ENCODE measurements at regions not wholly inside any gene's neighbourhood (a gene's known extent, or its start where the extent isn't known, plus 50 kb on each side); places are given as distances from the start of the nearest gene placed in this dataset.
"Not testable (repeated sequence)": the region's sequence is repeated elsewhere in the genome, so short reads cannot be mapped to it uniquely, and the experiment has no call there.

- no peak for DNase-seq
- H3K27ac Mint-ChIP-seq = no peak overlapping the region
- H3K9me3 Mint-ChIP-seq = no peaks in the 10 kb centered on the region
- peaks cover 3% of the 10 kb centered on the region for H3K27me3 Mint-ChIP-seq
- peaks cover 10% of the 10 kb centered on the region for H3K4me1 Mint-ChIP-seq (ENCODE audit: low read depth)
- no peak overlapping the region for H3K4me3 Mint-ChIP-seq
- no peaks in the 10 kb centered on the region for H3K36me3 Mint-ChIP-seq (ENCODE audit: low read depth)
Measured at GRCh38 chr1:184163674-184164465, 112.3 kb downstream of the TSEN15 start.

- no peak overlapping the region for H3K27ac Mint-ChIP-seq
- H3K4me3 Mint-ChIP-seq = no peak overlapping the region
- peaks cover 10% of the 10 kb centered on the region for H3K4me1 Mint-ChIP-seq (ENCODE audit: low read depth)
- DNase-seq = no peak
- peaks cover 2% of the 10 kb centered on the region for H3K9me3 Mint-ChIP-seq
- H3K27me3 Mint-ChIP-seq = peaks cover 3% of the 10 kb centered on the region
- no peaks in the 10 kb centered on the region for H3K36me3 Mint-ChIP-seq (ENCODE audit: low read depth)
Measured at GRCh38 chr1:184164536-184164935, 113.0 kb downstream of the TSEN15 start.

GRCh38 chr1:184166485-184166884, 115.0 kb downstream of the TSEN15 start:
- Mint-ChIP-seq H3K4me3 (no peak overlapping the region), H3K4me1 (ENCODE audit: low read depth) (peaks cover 10% of the 10 kb centered on the region), H3K9me3 (peaks cover 2% of the 10 kb centered on the region), H3K27me3 (peaks cover 3% of the 10 kb centered on the region), H3K27ac (no peak overlapping the region), H3K36me3 (ENCODE audit: low read depth) (no peaks in the 10 kb centered on the region)
- no peak for DNase-seq

GRCh38 chr1:184167352-184167751, 115.8 kb downstream of the TSEN15 start:
- no peaks in the 10 kb centered on the region for H3K36me3 Mint-ChIP-seq (ENCODE audit: low read depth)
- no peak for DNase-seq
- H3K9me3 Mint-ChIP-seq = peaks cover 2% of the 10 kb centered on the region
- H3K4me1 Mint-ChIP-seq (ENCODE audit: low read depth) = peaks cover 10% of the 10 kb centered on the region
- H3K27ac Mint-ChIP-seq = no peak overlapping the region
- H3K4me3 Mint-ChIP-seq = no peak overlapping the region
- H3K27me3 Mint-ChIP-seq = peaks cover 3% of the 10 kb centered on the region

- Mint-ChIP-seq H3K4me3 (no peak overlapping the region), H3K36me3 (ENCODE audit: low read depth) (no peaks in the 10 kb centered on the region), H3K27me3 (no peaks in the 10 kb centered on the region), H3K4me1 (ENCODE audit: low read depth) (peaks cover 3% of the 10 kb centered on the region), H3K27ac (no peak overlapping the region), H3K9me3 (peaks cover 2% of the 10 kb centered on the region)
- no peak for DNase-seq
Measured at GRCh38 chr1:184170719-184171118, 119.2 kb downstream of the TSEN15 start.

GRCh38 chr1:184176058-184176457, 124.5 kb downstream of the TSEN15 start:
- no peak overlapping the region for H3K27ac Mint-ChIP-seq
- no peaks in the 10 kb centered on the region for H3K9me3 Mint-ChIP-seq
- H3K36me3 Mint-ChIP-seq (ENCODE audit: low read depth) = no peaks in the 10 kb centered on the region
- no peaks in the 10 kb centered on the region for H3K4me1 Mint-ChIP-seq (ENCODE audit: low read depth)
- H3K27me3 Mint-ChIP-seq = peaks cover 6% of the 10 kb centered on the region
- no peak overlapping the region for H3K4me3 Mint-ChIP-seq
- no peak for DNase-seq

- Mint-ChIP-seq H3K27me3 (peaks cover 10% of the 10 kb centered on the region), H3K4me3 (no peak overlapping the region), H3K27ac (no peak overlapping the region), H3K36me3 (ENCODE audit: low read depth) (no peaks in the 10 kb centered on the region), H3K4me1 (ENCODE audit: low read depth) (no peaks in the 10 kb centered on the region), H3K9me3 (no peaks in the 10 kb centered on the region)
- no peak for DNase-seq
Measured at GRCh38 chr1:184181044-184181443, 129.5 kb downstream of the TSEN15 start.

- H3K27ac Mint-ChIP-seq = no peak overlapping the region
- DNase-seq = no peak
- H3K27me3 Mint-ChIP-seq = peaks cover 23% of the 10 kb centered on the region
- no peaks in the 10 kb centered on the region for H3K4me1 Mint-ChIP-seq (ENCODE audit: low read depth)
- H3K36me3 Mint-ChIP-seq (ENCODE audit: low read depth) = no peaks in the 10 kb centered on the region
- no peak overlapping the region for H3K4me3 Mint-ChIP-seq
- no peaks in the 10 kb centered on the region for H3K9me3 Mint-ChIP-seq
Measured at GRCh38 chr1:184183919-184184318, 132.4 kb downstream of the TSEN15 start.

- not testable (repeated sequence) for H3K27ac Mint-ChIP-seq; H3K4me3 Mint-ChIP-seq; H3K36me3 Mint-ChIP-seq (ENCODE audit: low read depth); H3K9me3 Mint-ChIP-seq; DNase-seq; H3K4me1 Mint-ChIP-seq (ENCODE audit: low read depth)
- peaks cover 27% of the 10 kb centered on the region for H3K27me3 Mint-ChIP-seq
Measured at GRCh38 chr1:184184614-184185013, 133.1 kb downstream of the TSEN15 start.

- H3K4me3 Mint-ChIP-seq = no peak overlapping the region
- H3K36me3 Mint-ChIP-seq (ENCODE audit: low read depth) = no peaks in the 10 kb centered on the region
- no peak overlapping the region for H3K27ac Mint-ChIP-seq
- no peak for DNase-seq
- no peaks in the 10 kb centered on the region for H3K4me1 Mint-ChIP-seq (ENCODE audit: low read depth)
- H3K9me3 Mint-ChIP-seq = no peaks in the 10 kb centered on the region
- peaks cover 25% of the 10 kb centered on the region for H3K27me3 Mint-ChIP-seq
Measured at GRCh38 chr1:184185347-184185746, 133.8 kb downstream of the TSEN15 start.

GRCh38 chr1:184186167-184186566, 134.6 kb downstream of the TSEN15 start:
- H3K27me3 Mint-ChIP-seq = peaks cover 29% of the 10 kb centered on the region
- no peak overlapping the region for H3K27ac Mint-ChIP-seq

GRCh38 chr1:184187097-184187496, 135.6 kb downstream of the TSEN15 start:
- DNase-seq = no peak
- Mint-ChIP-seq H3K27ac (no peak overlapping the region), H3K9me3 (no peaks in the 10 kb centered on the region), H3K4me1 (ENCODE audit: low read depth) (no peaks in the 10 kb centered on the region), H3K27me3 (peaks cover 32% of the 10 kb centered on the region), H3K4me3 (no peak overlapping the region), H3K36me3 (ENCODE audit: low read depth) (no peaks in the 10 kb centered on the region)

More at GRCh38 chr1:184186167-184186566, 134.6 kb downstream of the TSEN15 start:
- DNase-seq = no peak
- no peaks in the 10 kb centered on the region for H3K4me1 Mint-ChIP-seq (ENCODE audit: low read depth)
- no peaks in the 10 kb centered on the region for H3K36me3 Mint-ChIP-seq (ENCODE audit: low read depth)
- H3K4me3 Mint-ChIP-seq = no peak overlapping the region
- H3K9me3 Mint-ChIP-seq = no peaks in the 10 kb centered on the region

GRCh38 chr1:184188037-184188436, 136.5 kb downstream of the TSEN15 start:
- no peak overlapping the region for H3K27ac Mint-ChIP-seq
- no peak for DNase-seq
- no peaks in the 10 kb centered on the region for H3K9me3 Mint-ChIP-seq
- H3K36me3 Mint-ChIP-seq (ENCODE audit: low read depth) = no peaks in the 10 kb centered on the region
- no peaks in the 10 kb centered on the region for H3K4me1 Mint-ChIP-seq (ENCODE audit: low read depth)
- no peak overlapping the region for H3K4me3 Mint-ChIP-seq
- H3K27me3 Mint-ChIP-seq = peaks cover 32% of the 10 kb centered on the region

GRCh38 chr1:184189361-184189760, 137.8 kb downstream of the TSEN15 start:
- DNase-seq = no peak
- Mint-ChIP-seq H3K36me3 (ENCODE audit: low read depth) (no peaks in the 10 kb centered on the region), H3K27ac (no peak overlapping the region), H3K9me3 (no peaks in the 10 kb centered on the region), H3K4me1 (ENCODE audit: low read depth) (no peaks in the 10 kb centered on the region), H3K4me3 (no peak overlapping the region), H3K27me3 (peaks cover 41% of the 10 kb centered on the region)

- no peaks in the 10 kb centered on the region for H3K36me3 Mint-ChIP-seq (ENCODE audit: low read depth)
- no peak overlapping the region for H3K4me3 Mint-ChIP-seq
- H3K9me3 Mint-ChIP-seq = no peaks in the 10 kb centered on the region
- H3K4me1 Mint-ChIP-seq (ENCODE audit: low read depth) = no peaks in the 10 kb centered on the region
- no peak overlapping the region for H3K27ac Mint-ChIP-seq
- DNase-seq = no peak
- peaks cover 44% of the 10 kb centered on the region for H3K27me3 Mint-ChIP-seq
Measured at GRCh38 chr1:184190616-184191015, 139.1 kb downstream of the TSEN15 start.

Data from activated T-cell treated with anti-CD3 and anti-CD28 coated beads, Interleukin-2, amount 50 U/mL, for 24 hours (primary cell).